ENCODE measurements at regions not wholly inside any gene's neighbourhood (a gene's known extent, or its start where the extent isn't known, plus 50 kb on each side); places are given as distances from the start of the nearest gene placed in this dataset.

DNA sequence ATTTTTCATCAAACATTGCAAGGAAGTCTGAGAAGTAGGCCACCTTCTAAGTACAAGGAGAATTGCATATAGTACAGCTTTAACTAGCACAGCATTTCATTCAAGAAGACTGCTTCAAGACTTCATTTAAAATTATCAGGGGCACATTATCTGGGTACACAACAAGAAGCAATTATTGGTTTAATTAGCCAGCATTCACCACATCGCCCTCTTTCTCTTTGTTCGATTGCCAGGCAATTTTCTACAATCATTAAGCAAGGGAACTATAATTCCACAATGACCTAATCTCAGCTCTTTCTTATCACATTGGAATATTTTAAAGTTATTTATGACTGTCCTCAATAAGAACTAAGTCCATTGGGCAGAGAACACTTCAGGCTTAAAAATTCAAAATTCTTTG lies 1347.1 kb upstream of the PABPC4L start:
- TF ChIP-seq CTCF (IDR thresholded peaks at IDR 0.05) (no peak), POLR2A (IDR thresholded peaks at IDR 0.05) (no peak)
